LNCaP clone FGC (cell line): ENCODE measurements at regions not wholly inside any gene's neighbourhood (a gene's known extent, or its start where the extent isn't known, plus 50 kb on each side); places are given as distances from the start of the nearest gene placed in this dataset.
"Not testable (repeated sequence)": the region's sequence is repeated elsewhere in the genome, so short reads cannot be mapped to it uniquely, and the experiment has no call there.

ENCODE experiments used
- DNase-seq: peaks from one replicate; pipeline ENCODE4 v3.0.0-alpha.2; 2011; ENCODE audit warnings: low read depth
- H3K4me3 ChIP-seq: 2 replicates; pipeline ENCODE4 v1.5.1; 2011; ENCODE audit warnings: mild to moderate bottlenecking, low read depth, low read length, control low read depth
- CTCF ChIP-seq: IDR thresholded peaks from 2 replicates; pipeline ENCODE4 v1.5.1; 2012; ENCODE audit warnings: mild to moderate bottlenecking; ENCODE audit not compliant: control insufficient read depth, insufficient read depth; ENCODE audit errors: extremely low read depth

DNA sequence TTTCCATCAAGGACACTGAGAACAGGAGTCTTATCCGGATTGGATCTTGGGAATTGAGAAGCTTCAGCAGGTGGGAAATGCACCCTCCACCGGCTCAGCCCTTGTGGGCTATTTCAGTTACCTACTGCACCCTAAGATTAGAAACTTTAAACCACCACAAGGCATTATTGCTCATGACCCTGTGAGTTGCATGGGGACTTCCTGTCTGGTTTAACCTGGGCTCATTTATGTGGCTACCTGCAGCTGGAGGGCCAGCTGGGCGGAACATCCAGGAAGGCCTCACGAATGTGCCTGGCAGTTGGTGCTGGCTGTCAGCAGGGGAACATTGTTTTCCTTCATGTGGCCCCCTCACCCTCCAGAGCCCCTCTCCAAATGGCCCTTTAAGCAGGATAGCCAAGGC is 164.1 kb downstream of the DEFB131A start:
- DNase-seq: no peak
- TF ChIP-seq CTCF: no peak
- no peak overlapping the region for H3K4me3 ChIP-seq

DNA sequence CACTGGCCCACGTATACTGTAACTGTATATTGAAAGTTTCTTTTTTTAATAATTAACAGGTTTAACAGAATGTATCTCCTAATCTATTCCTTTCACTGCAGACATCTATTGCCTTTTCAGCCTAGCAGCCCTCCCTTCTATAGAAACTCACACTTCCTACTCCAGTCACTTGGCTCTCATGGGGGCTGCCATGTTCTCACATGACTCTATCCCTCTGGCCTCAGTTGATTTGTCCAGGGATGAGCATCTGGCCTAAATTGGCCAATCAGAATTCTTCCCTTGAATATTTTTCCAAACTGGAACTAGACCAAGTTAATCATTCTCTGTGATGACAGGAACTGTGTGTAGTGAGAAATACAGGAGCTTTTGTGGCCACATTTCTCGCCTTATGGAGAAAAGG is 166.1 kb downstream of the DEFB131A start:
- not testable (repeated sequence) for DNase-seq, H3K4me3 ChIP-seq

- no peak overlapping the region for H3K4me3 ChIP-seq
- TF ChIP-seq CTCF: no peak
- DNase-seq: no peak
Measured at GRCh38 chr4:9611101-9611500, 166.9 kb downstream of the DEFB131A start.

DNA sequence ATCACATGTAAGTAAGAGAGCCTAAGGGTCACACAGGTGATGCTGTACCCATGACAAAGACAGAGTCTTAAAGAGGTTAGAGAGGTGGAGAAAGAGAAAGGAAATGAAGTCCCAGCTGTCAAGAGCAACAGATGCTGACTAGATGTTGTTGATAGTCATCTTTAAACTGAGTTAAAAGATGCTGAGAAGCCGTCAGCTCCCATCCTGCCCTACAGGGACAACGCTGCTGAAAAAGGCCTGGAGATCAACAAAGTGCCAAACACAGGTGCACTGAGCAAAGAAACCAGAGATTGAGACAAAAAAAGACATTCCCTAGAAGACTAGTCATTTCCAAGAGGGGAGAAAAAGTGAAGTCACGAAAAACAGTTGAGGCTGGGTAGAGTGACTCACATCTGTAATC is 145.0 kb upstream of the DRD5 start:
- H3K4me3 ChIP-seq, DNase-seq: not testable (repeated sequence)

DNA sequence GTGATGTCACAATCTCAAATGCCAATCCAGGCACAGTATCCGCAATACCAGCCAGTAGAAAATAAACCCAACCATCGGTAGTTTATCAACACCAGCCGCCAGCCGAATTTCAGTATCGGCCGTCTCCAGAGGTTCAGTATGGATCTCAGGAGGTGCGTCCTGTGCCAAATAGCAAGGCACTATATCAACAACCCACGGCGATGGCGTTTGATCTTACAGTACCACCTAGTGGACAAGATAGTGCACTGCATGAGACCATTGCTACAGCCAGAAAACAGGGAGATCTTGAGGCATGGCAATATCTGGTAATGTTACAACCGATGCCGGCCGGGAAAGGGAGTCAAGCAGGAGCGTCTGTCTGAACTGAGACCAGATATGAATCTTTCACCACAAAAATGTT is 121.8 kb upstream of the DRD5 start:
- TF ChIP-seq CTCF: peak; percentile 55
- not testable (repeated sequence) for DNase-seq, H3K4me3 ChIP-seq

DNA sequence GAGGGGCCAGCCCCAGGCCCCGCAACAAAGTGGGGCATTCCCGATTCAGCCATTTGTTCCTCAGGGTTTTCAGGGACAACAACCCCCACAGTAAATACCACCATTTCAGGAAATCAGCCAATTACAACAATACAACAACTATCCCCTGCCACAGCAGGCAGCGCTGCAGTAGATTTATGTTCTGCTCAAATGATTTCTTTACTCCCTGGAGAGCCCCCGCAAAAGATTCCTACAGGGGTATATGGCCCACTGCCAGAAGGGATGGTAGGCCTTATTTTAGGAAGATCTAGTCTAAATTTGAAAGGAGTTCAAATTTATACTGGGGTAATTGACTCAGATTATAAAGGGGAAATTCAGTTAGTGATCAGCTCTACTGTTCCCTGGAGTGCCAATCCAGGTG is 120.5 kb upstream of the DRD5 start:
- DNase-seq, H3K4me3 ChIP-seq: not testable (repeated sequence)

DNA sequence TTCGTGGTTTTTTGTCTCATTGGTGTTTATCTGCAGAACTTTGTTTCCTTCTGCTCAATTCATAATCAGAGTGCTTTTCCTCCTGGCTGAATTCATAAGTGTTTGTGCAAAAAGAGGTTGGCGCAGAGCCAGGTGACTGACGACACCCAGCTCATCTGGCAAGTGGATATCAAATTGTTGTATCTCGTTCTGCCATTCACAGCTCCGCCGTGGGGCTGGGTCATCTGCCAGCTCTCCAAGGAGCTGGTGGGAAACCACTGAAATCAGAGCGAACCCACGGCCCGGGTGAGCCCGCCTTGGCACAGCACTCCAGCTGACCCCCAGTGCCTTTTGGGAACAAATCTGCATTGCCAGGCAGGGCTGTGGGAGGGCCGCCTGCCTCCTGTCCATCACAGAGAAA is 110.7 kb upstream of the DRD5 start:
- DNase-seq: not testable (repeated sequence)

DNA sequence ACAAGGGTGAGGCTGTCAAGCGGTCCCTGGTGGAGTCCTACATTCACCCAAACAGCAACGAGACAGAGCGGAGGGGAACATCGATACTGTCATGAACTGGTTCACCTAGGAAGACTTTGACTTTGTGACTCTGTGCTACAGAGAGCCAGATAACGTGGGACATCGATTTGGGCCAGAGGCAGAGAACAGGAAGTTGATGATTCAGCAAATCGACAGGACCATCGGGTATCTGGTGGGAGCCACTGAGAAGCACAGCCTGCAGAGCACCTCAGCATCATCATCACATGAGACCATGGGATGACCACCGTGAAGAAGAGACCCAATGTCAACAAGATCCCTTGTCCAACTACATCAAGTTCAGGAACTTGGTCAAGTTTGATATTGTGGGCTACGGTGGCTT is 104.1 kb upstream of the DRD5 start:
- not testable (repeated sequence) for H3K4me3 ChIP-seq, DNase-seq

More for the DNA sequence above, 110.7 kb upstream of the DRD5 start:
- not testable (repeated sequence) for H3K4me3 ChIP-seq

DNA sequence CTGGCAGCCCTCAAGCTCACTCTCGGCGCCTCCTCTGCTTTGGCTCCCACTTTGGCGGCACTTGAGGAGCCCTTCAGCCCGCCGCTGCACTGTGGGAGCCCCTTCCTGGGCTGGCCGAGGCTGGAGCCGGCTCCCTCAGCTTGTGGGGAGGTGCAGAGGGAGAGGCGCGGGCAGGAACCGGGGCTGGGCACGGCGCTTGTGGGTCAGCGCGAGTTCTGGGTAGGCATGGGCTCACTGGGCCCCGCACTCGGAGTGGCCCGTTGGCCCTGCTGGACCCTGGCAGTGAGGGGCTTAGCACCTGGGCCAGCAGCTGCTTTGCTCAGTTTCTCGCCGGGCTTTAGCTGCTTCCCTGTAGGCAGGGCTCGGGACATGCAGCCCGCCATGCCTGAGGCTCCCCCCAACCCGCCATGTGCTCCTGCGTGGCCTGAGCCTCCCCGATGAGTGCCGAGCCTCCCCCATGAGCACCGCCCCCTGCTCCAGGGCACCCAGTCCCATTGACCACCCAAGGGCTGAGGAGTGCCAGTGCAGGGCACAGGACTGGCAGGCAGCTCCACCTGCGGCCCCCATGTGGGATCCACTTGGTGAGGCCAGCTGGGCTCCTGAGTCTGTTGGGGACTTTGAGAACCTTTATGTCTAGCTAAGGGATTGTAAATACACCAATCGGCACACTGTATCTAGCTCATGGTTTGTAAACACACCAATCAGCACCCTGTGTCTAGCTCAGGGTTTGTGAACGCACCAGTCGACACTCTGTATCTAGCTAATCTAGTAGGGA is 101.5 kb upstream of the DRD5 start:
- DNase-seq: no peak
- H3K4me3 ChIP-seq: no peak overlapping the region
- no peak for TF ChIP-seq CTCF

- H3K4me3 ChIP-seq, DNase-seq: not testable (repeated sequence)
Measured at GRCh38 chr4:9683174-9683573, 98.3 kb upstream of the DRD5 start.

DNA sequence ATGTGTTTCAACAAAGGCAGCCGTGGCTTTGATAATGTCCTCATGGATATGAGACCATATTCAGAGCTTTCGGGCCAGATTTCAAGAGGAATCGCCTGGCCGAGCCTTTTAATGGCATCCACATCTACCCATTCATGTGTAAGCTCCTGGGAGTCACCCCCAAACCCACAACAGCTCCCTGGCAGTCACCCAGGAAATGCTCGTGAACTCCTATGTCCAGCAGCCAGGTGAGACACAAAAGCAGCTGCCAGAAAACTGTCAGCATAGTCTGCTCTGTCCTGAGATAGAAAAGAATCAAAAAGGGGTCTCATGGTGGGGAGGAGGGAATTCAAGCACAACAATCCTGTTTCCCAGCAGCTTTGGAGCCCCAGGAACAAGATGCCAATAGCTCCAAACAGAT is 96.4 kb upstream of the DRD5 start:
- DNase-seq, H3K4me3 ChIP-seq: not testable (repeated sequence)
